Mesothelial cell of epicardium (in vitro differentiated cells): ENCODE measurements at regions not wholly inside any gene's neighbourhood (a gene's known extent, or its start where the extent isn't known, plus 50 kb on each side); places are given as distances from the start of the nearest gene placed in this dataset.

Experiments
- DNase-seq, 2 experiments: peaks; one replicate each; pipeline ENCODE4 v3.0.0; 2021; ENCODE audit warnings: low spot score in 2 of 2; ENCODE audit not compliant: unreplicated experiment in 2 of 2
- H3K27ac Mint-ChIP-seq: 2 replicates; pipeline ENCODE4 v1.8.0; 2021; ENCODE audit warnings: mixed read lengths
- H3K27me3 Mint-ChIP-seq: 2 replicates; pipeline ENCODE4 v1.8.0; 2021; ENCODE audit warnings: low read depth, mixed read lengths
- H3K36me3 Mint-ChIP-seq: 2 replicates; pipeline ENCODE4 v1.8.0; 2021; ENCODE audit warnings: mixed read lengths
- H3K4me1 Mint-ChIP-seq: 2 replicates; pipeline ENCODE4 v1.8.0; 2021; ENCODE audit warnings: mixed read lengths
- H3K4me3 Mint-ChIP-seq: 2 replicates; pipeline ENCODE4 v1.8.0; 2021; ENCODE audit warnings: mild to moderate bottlenecking, moderate library complexity, mixed read lengths
- H3K9me3 Mint-ChIP-seq: 2 replicates; pipeline ENCODE4 v1.8.0; 2021; ENCODE audit warnings: mixed read lengths
- CTCF ChIP-seq: fragments of 200-600 bp; sonication (generic); IDR thresholded peaks from one replicate; pipeline ENCODE4 v1.5.0; 2021; ENCODE audit warnings: antibody characterized with exemption; ENCODE audit not compliant: unreplicated experiment

DNA sequence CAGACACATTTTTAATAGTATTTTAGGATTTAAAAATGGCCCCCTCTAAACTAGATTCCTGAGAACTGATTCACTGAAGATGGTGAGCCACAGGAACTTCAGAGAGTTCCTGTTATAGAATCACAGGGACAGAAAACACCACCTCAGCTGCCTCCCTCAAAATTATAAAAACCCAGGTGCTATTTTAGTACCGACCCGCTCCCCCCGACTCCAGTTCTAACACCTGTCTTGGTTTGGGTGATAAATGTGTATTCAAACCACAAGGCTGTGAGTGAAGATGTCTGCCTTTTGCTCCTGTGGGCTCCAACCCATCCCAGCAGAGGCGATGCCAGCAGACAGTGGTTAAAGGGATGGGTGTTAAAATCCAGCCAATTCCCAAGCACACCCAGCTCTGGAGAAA lies 127.4 kb upstream of the LY86 start:
- no peak for TF ChIP-seq CTCF
- H3K27me3 Mint-ChIP-seq = peaks cover 49% of the 10 kb centered on the region
- DNase-seq = no peak
- H3K36me3 Mint-ChIP-seq = no peaks in the 10 kb centered on the region
- no peak overlapping the region for H3K4me3 Mint-ChIP-seq
- H3K4me1 Mint-ChIP-seq = no peaks in the 10 kb centered on the region
- peaks cover 4% of the 10 kb centered on the region for H3K9me3 Mint-ChIP-seq
- no peak overlapping the region for H3K27ac Mint-ChIP-seq

DNA sequence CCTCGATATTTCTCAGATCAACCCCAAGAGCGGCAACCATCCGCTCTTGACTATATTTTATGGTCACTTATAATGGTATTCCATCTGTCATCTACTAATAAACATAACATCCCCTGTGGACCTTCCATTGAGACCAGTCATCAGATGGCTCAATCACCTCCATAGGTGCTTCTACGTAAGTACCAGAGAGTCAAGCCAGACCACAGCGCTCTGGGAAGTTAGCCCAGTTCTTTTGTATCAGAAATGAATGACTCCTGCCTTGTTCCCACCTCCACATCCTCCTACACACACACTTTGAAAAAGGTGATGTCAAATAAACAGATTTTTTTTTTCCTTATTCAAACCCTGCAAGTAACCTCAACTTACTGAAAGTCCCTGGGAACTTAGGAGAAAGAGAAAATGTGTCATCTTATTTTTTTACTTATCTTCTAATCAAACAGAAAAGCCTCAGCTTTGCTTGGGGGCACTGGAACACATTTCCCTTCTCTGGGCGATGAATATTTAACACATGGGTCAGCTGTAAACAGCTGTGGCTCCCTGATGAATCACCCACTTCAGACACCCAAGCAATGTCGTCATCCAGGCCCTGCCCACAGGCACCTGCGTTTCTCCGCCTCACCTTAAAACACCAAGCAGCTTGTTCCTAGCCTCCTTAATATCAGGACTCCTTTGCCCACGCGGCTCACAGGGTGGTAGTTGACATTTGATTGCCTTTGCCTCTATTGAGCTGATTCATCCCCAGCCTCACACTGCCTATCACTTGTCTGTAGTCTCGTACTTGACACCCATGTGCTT lies 121.4 kb upstream of the LY86 start:
- Mint-ChIP-seq H3K27ac (no peak overlapping the region), H3K9me3 (peaks cover 12% of the 10 kb centered on the region), H3K4me3 (no peak overlapping the region), H3K36me3 (no peaks in the 10 kb centered on the region), H3K4me1 (no peaks in the 10 kb centered on the region), H3K27me3 (peaks cover 57% of the 10 kb centered on the region)
- TF ChIP-seq CTCF = no peak
- DNase-seq = no peak

DNA sequence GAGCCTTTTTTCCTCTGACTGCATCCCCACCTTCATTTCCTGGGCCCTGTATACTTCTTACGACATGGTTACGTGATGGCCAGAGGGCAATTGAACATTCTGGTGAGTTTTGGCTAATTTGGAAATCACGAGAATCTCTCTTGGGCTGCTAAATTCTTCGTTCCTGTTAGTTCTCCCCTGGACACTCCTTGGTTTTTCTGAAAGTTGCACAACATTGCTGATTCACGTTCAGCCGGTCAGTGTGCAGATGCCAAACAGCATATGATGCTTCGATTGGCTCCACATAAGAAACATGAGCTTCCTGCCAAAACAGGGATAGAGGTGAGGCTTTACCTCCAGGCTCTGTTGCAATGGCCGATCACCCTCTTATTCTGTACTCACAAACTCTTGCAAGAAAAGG lies 119.4 kb upstream of the LY86 start:
- Mint-ChIP-seq H3K27ac (no peak overlapping the region), H3K4me3 (no peak overlapping the region), H3K36me3 (no peaks in the 10 kb centered on the region), H3K27me3 (peaks cover 45% of the 10 kb centered on the region), H3K9me3 (peaks cover 12% of the 10 kb centered on the region), H3K4me1 (no peaks in the 10 kb centered on the region)
- no peak for TF ChIP-seq CTCF
- no peak for DNase-seq

GRCh38 chr6:6470123-6470522 lies 118.4 kb upstream of the LY86 start:
- Mint-ChIP-seq H3K4me1 (no peaks in the 10 kb centered on the region), H3K27me3 (peaks cover 36% of the 10 kb centered on the region), H3K4me3 (no peak overlapping the region), H3K9me3 (peaks cover 12% of the 10 kb centered on the region), H3K27ac (no peak overlapping the region), H3K36me3 (no peaks in the 10 kb centered on the region)
- TF ChIP-seq CTCF = no peak
- no peak for DNase-seq

GRCh38 chr6:6471276-6471675 lies 117.2 kb upstream of the LY86 start:
- no peak for DNase-seq
- no peaks in the 10 kb centered on the region for H3K4me1 Mint-ChIP-seq
- TF ChIP-seq CTCF = no peak
- H3K9me3 Mint-ChIP-seq = peaks cover 12% of the 10 kb centered on the region
- no peak overlapping the region for H3K27ac Mint-ChIP-seq
- no peak overlapping the region for H3K4me3 Mint-ChIP-seq
- peaks cover 31% of the 10 kb centered on the region for H3K27me3 Mint-ChIP-seq
- no peaks in the 10 kb centered on the region for H3K36me3 Mint-ChIP-seq
